OCI-LY7 (cell line): ENCODE measurements at regions not wholly inside any gene's neighbourhood (a gene's known extent, or its start where the extent isn't known, plus 50 kb on each side); places are given as distances from the start of the nearest gene placed in this dataset.
"Not testable (repeated sequence)": the region's sequence is repeated elsewhere in the genome, so short reads cannot be mapped to it uniquely, and the experiment has no call there.

Source experiments
- EZH2phosphoT487 ChIP-seq: fragments of 200-600 bp; sonication (generic); IDR thresholded peaks from 2 replicates; pipeline ENCODE4 v1.6.1; 2018; ENCODE audit warnings: low read depth, borderline replicate concordance, mild to moderate bottlenecking, mixed run types, antibody characterized with exemption, low read length, moderate library complexity, mixed read lengths
- TF ChIP-seq, protein P1 (sequence below): fragments of 200-600 bp; sonication (generic); conservative IDR thresholded peaks from 2 replicates; pipeline ENCODE4 v1.5.1; 2014; ENCODE audit warnings: mild to moderate bottlenecking, antibody characterized with exemption, low read length, moderate library complexity, mixed read lengths

DNA sequence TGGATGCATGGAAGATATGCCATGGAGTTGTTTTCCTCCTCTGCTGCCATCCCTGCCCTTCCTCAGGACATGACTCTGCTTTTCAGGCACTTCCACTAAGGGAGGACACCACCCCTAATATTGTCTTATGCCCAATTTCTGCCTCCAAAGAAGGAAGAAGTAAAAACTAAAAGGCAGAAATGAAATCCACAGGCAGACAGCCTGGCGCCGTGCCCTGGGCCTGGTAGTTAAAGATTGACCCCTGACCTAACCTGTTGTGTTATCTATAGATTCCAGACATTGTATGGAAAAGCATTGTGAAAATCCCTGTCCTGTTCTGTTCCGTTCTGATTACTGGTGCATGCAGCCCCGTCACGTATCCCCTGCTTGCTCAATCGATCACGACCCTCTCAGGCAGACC, 80.1 kb upstream of the PLAC8 start:
- TF ChIP-seq, protein P1, sequence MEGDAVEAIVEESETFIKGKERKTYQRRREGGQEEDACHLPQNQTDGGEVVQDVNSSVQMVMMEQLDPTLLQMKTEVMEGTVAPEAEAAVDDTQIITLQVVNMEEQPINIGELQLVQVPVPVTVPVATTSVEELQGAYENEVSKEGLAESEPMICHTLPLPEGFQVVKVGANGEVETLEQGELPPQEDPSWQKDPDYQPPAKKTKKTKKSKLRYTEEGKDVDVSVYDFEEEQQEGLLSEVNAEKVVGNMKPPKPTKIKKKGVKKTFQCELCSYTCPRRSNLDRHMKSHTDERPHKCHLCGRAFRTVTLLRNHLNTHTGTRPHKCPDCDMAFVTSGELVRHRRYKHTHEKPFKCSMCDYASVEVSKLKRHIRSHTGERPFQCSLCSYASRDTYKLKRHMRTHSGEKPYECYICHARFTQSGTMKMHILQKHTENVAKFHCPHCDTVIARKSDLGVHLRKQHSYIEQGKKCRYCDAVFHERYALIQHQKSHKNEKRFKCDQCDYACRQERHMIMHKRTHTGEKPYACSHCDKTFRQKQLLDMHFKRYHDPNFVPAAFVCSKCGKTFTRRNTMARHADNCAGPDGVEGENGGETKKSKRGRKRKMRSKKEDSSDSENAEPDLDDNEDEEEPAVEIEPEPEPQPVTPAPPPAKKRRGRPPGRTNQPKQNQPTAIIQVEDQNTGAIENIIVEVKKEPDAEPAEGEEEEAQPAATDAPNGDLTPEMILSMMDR = not testable (repeated sequence)
- TF ChIP-seq EZH2phosphoT487 = not testable (repeated sequence)
